ENCODE measurements at regions not wholly inside any gene's neighbourhood (a gene's known extent, or its start where the extent isn't known, plus 50 kb on each side); places are given as distances from the start of the nearest gene placed in this dataset.
"Not testable (repeated sequence)": the region's sequence is repeated elsewhere in the genome, so short reads cannot be mapped to it uniquely, and the experiment has no call there.

DNA sequence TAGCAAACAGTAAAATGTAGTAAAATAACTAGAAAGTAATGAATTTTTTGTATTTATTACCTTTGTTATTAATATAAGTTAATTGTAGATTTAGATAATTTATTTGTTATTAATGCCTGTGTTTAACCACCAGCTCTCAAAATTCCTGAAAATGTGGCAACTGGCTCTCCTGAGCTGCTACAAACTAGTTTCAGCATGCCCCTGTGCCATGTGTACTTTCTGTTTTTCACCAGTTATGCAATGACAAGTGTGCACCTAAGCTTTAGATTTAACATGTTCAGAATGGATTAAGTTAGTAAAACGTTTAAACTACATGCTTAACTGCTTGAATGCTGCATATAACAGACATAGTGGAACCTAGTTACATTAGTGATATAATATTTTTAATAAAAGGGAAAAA lies 88.1 kb downstream of the POSTN start:
- no peak for DNase-seq

- DNase-seq, result no peak
These were observed 93.0 kb downstream of the POSTN start for GRCh38 chr13:37505531-37505930.

DNA sequence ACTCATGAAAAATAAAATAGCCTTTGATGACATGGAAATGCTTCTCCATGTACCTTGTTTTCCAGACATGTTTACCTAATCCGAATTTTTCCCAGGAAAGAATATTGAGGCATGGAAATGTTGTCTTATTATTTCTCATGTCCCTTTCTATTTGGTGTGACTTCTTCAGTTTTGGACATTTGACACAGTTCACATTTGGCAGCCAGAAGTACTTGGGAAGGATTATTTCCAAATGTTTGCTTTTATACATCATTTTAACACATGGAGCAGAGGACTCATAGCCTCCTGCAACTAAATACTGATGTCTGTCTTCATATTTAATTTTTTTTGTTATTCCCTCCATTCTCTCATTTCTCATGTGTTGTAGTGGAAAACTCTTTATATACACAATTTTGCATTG lies 94.3 kb downstream of the POSTN start:
- DNase-seq, result no peak

DNA sequence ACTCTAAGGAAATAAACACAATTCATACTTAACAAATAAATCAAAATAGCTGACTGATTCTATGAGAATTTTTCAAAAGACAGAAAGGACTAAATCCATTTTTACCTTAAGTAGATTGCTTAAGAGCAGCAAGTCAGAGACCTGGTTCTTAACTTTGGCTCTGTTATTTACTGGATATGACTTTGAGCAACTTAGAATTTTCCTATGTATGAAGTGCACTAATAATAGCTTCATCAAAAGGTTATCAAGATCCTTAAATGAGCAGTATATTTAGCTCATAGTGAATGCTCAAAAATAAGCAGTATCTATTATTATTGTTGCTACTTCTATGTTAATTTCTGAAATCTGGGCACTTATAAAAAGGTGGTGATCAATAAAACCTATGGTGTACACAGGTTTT lies 95.3 kb downstream of the POSTN start:
- DNase-seq, result no peak

DNA sequence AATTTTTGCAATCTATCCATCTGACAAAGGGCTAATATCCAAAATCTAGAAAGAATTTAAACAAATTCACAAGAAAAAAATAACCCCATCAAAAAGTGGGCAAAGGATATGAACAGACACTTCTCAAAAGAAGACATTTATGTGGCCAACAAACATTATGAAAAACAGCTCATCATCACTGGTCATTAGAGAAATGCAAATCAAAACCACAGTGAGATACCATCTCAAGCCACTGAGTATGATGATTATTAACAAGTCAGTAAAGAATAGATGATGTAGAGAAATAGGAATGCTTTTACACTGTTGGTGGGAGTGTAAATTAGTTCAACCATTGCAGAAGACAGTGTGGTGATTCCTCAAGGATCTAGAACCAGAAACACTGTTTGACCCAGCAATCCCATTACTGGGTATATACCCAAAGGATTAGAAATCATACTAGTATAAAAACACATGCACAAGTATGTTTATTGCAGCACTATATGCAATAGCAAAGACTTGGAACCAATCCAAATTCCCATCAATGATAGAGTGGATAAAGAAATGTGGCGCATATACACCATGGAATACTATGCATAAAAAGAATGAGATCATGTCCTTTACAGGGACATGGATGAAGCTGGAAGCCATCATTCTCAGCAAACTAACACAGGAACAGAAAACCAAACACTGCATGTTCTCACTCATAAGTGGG lies 96.1 kb downstream of the POSTN start:
- not testable (repeated sequence) for DNase-seq

DNA sequence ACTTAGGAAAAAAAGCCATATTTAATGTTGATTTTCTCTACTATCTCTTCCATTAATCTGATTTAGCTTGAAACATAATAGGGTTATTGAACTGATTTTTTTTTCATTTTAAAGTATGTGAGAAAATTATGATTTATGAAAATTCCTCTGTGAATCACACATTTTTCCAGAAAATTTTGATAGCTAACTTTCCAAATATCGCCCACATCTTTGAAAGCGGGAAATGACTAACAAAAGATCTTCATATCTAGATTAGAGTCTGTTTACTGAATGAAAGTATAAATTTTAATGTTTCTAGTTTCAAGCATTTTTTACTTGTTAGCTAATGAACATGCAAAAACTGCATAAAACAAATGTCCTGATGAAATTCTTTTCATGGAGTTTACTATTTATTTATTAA lies 97.4 kb downstream of the POSTN start:
- no peak for DNase-seq

DNA sequence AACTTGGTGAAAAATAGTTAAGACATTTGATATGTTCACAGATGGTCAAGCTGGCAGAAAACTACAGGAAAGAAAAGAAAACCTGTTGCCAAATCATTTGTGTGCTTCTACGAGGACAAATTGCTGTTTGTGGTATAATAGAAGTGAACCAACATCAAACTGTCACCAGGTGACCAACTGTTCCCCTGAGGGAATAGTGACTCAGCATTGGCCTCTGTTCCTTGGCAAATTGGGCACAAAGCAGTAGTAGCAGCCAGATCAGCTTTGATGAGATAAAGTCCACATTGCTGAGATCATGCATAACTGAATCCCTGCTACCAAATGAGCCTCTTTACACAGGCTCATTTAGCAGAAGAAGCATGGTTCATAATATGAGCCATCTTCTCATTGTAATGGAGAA lies 103.5 kb downstream of the POSTN start:
- DNase-seq, result no peak

DNA sequence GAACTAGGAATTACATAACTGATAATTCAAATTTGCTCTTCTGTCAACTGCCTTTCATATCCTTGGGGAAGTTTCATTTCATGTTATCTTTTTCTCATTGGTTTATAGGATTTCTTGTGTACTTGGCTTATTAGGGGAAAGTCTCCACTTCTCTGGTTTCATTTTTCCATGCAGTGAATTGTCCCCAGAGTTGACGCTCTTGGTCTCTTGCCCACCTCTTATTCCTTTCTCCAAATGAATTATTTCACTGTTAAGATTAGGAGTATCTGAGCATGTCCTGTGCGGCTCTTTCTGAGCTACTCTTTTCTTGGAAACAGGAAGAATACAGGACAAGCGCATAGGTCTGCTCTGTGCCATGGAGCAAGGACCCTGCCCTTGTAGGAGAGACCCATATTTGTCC lies 104.8 kb downstream of the POSTN start:
- DNase-seq, result no peak

DNA sequence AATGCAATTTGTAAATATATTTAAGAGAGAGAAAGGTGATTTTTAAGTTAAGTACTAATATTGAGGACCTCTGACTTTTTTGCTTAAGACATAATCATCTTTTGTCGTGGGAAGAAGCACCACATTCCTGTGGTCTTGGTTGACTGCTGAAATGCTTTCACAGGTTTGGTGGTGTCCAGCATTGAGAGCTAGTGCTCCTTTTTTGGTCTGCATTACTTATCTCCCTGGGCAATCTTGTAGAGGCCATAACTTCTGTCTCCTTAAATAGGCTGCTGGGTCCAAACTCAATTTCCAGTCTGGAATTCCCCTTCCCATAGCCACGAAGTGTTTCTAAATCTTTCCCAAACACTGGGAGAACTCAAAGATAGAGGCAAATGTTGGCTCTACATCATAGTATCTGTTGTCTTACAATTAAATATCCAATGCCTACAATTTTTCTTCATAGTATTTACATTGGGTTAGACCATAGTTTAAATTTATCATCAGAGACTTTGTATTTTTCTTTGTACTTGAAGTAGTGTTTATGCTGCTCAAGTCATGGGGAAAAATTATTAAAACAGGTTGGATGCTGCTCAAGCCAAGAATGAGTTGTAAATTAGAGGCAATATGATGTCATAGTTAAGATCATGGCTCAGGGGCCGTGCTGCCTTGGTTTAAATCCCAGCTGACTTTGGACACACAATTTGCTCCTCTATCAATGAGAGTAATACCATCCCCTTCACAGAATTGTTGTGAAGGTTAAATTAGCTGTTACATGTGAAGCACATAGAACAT lies 105.6 kb downstream of the POSTN start:
- no peak for DNase-seq

DNA sequence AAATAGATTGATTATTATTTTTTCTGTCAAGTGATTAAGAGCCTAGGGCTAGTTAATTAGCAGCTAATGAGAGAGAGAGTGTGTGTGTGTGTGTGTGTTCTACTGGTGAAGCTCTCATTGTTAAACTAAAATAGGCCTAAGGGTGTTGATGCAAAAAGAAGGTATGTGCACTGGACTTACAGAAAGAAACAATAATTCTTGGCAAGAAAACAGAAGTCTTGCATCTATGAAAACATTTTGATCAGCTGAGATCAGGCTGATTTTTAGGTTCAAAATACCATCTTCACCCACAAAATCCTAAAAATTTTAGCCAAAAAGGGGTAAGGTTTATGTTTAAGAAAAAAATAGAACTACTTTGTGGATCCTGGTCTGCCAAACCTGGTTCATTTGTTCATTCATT lies 106.5 kb downstream of the POSTN start:
- no peak for DNase-seq

GRCh38 chr13:37491661-37492060 lies 106.9 kb downstream of the POSTN start:
- DNase-seq, result no peak

DNA sequence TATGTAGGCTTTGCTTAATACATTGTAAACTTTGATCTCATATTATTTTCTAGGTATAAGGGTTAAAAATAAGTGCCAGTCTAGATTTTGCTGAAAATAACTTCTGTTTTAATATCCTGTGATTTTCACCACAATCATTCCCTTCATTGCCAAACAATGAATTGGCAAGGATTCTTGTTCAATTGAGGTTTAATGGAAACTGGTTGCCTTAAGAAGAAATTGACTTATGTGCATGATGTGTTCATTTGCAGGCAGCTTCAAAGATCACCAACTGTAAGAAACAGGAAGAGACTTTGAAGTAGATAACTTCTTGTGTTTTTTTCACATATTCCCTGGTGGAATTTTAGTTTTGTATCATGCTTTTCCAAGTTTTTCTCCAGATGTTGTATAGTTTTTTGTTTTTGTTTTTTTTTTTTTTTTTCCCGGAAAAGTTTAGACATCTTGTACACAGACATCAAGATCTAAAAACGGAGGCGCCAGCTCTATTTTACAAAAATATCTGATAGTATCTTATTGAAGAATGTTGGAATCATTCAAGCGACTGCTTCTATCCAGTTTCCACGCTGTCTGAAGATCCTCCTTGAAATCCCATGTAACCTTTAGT lies 108.3 kb downstream of the POSTN start:
- DNase-seq, result no peak

DNA sequence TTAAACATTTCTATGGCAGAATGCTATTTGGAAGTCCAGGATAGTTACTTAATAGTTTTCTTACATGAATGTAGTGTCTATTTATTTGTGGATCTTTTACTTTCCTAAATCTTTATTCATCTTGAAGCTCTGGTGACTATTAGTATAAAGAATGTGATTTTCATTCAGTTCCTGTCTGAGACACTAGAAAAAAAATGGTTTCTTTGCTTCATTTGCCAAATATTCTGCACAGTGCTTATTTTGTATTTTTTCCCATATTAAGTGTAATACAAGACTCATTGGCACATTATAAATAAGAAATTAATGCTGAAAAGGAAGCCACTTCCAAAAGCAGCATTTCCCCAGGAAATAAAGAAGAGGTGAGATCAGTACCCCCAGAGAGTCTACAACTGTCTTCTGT lies 109.8 kb downstream of the POSTN start:
- no peak for DNase-seq

GRCh38 chr13:37486171-37486681 lies 112.3 kb downstream of the POSTN start:
- DNase-seq, result no peak

DNA sequence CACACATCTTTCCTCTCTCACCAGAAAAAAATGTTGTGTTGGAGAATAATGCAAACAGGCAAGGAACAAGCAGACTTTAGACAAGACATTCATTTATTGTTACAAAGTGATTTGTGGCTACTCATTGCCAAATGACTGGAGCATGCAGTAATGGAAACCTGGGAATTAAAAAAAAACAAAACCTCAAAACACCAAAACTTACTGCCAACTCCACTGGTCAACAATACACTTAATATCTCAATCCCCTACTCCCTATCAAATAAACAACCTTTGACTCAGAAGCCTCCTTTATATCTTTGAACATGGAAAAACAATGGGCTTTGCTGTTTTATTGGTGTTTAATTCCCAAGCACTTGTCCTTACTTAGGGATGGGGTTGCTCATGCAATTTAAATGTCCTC lies 112.8 kb downstream of the POSTN start:
- no peak for DNase-seq

DNA sequence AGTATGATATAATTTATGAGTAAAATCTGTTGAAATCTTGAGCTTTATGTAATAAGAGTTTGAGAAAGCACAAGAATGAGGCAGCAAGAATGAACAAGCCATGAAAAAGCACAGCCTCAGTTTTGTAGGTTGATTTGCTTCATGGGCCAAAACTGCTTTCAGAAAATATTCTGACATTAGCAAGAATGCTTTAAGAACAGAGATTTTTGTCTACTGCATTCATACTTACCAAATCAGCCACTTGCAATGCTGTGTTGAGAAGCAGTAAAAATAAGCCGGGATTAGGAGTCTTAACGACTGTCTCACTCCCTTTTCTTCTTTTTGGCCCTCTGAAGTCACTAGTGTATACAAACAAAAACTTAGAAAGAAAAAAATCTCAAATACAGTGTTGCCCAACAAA lies 114.5 kb downstream of the POSTN start:
- no peak for DNase-seq

- DNase-seq, result no peak
These were observed 116.2 kb downstream of the POSTN start for GRCh38 chr13:37482331-37482730.

GRCh38 chr13:37481885-37482227 lies 116.7 kb downstream of the POSTN start:
- DNase-seq, result no peak

- no peak for DNase-seq
These were observed 117.3 kb downstream of the POSTN start for GRCh38 chr13:37481011-37481884.

- DNase-seq, result no peak
These were observed 118.7 kb downstream of the POSTN start for GRCh38 chr13:37479916-37480315.

DNA sequence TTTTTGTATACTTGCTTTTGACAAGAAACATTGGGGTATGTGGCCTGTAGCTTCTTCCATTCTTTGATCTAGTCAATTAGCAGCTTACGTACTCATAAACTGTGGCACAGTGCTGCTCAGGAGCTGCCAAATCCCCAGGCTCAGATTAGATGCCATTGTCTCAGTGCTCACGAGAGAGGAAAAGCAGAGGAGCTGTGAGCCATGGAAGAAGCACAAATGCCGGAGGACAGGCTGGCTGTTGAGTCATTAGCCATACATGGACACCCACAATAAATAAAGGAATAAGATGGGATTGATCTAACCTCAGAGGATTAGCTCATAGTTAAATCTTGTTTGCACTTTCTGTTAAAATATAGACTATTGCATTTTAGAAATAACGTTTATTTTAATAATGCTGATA lies 121.7 kb downstream of the POSTN start:
- no peak for DNase-seq

DNA sequence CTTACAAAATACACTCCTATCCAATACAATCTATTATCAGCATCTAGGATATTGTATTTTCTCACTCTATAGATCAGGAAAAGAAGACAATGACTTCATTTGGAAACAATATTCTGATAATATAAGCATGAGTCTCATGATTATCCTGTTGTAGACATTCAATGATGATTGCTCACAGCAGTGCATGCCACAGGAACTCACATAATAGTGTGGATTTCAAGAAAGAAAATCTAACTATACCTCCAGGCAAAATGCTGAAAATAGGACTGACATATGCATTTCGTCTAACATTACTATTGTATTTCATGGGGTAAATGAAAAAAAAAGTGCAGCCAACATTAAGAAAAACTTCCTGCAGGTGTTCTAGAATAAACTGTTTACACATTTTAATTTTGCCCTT lies 122.6 kb downstream of the POSTN start:
- no peak for DNase-seq

DNA sequence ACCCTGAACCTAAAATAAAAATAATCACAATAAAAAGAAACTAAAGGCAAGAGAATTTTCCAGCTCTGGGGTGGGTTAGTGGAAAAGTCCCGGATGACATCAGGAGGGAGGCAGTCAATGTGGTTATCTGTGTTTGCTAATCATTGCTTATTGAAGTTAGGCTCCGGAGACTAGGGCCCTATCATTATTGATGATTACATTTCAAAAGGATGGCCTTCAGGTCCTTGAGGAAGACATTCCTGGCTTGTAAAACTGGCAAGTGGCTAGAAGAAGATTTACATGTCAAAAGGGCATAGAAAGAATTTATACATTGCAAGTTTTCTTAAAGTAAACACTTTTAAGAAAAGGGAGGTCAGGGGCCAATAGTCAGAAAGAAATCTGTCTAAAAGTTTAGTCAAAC lies 123.4 kb downstream of the POSTN start:
- no peak for DNase-seq
